ENCODE measurements at regions not wholly inside any gene's neighbourhood (a gene's known extent, or its start where the extent isn't known, plus 50 kb on each side); places are given as distances from the start of the nearest gene placed in this dataset.

DNA sequence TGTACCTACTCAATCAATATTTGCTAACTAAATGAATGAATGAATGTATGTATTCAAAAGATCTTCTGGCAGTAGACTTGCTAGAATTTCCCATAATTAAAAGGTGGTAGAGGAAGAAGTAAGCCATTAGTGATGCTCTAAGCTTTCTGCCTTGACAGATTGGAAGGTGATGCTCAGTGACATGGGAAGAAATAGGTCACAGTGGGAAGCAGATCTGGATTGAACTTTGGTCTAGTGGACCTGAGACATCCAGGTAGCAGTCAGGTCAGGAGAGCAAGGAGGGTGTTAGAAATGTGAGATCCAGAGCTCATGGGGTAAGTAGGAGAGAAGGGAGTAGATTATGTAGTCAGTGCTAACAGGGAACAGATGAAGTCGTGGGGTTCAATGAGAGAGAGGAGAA lies 106.4 kb downstream of the SNX5 start:
- TF ChIP-seq, protein P1, sequence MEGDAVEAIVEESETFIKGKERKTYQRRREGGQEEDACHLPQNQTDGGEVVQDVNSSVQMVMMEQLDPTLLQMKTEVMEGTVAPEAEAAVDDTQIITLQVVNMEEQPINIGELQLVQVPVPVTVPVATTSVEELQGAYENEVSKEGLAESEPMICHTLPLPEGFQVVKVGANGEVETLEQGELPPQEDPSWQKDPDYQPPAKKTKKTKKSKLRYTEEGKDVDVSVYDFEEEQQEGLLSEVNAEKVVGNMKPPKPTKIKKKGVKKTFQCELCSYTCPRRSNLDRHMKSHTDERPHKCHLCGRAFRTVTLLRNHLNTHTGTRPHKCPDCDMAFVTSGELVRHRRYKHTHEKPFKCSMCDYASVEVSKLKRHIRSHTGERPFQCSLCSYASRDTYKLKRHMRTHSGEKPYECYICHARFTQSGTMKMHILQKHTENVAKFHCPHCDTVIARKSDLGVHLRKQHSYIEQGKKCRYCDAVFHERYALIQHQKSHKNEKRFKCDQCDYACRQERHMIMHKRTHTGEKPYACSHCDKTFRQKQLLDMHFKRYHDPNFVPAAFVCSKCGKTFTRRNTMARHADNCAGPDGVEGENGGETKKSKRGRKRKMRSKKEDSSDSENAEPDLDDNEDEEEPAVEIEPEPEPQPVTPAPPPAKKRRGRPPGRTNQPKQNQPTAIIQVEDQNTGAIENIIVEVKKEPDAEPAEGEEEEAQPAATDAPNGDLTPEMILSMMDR (IDR thresholded peaks at IDR 0.05) = no peak
- TF ChIP-seq POLR2A (IDR thresholded peaks at IDR 0.05) = no peak

Data from uterus (tissue), 2 donors.